ENCODE measurements at regions not wholly inside any gene's neighbourhood (a gene's known extent, or its start where the extent isn't known, plus 50 kb on each side); places are given as distances from the start of the nearest gene placed in this dataset.

DNA sequence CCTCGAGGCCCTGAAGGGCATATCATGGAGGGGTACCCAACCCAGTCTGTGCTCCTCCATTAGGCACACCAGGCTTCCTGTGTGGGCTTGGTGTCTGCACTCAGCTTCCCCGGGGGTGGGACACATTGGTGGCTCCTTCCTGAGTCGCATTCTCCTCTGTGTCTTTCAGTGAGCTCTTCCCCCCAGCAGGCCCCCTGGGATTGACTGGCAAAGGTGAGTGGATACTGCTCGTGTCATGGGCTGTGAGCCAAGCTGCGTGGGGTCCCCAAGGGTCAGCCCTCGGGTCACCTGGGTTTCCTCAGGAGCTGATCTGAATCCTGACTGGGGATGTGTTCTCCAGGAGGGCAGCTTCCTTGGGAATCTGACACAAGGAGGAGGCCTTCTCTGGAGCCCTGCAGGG lies 231.0 kb downstream of the SNRPN start:
- TF ChIP-seq, protein P1, sequence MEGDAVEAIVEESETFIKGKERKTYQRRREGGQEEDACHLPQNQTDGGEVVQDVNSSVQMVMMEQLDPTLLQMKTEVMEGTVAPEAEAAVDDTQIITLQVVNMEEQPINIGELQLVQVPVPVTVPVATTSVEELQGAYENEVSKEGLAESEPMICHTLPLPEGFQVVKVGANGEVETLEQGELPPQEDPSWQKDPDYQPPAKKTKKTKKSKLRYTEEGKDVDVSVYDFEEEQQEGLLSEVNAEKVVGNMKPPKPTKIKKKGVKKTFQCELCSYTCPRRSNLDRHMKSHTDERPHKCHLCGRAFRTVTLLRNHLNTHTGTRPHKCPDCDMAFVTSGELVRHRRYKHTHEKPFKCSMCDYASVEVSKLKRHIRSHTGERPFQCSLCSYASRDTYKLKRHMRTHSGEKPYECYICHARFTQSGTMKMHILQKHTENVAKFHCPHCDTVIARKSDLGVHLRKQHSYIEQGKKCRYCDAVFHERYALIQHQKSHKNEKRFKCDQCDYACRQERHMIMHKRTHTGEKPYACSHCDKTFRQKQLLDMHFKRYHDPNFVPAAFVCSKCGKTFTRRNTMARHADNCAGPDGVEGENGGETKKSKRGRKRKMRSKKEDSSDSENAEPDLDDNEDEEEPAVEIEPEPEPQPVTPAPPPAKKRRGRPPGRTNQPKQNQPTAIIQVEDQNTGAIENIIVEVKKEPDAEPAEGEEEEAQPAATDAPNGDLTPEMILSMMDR (IDR thresholded peaks at IDR 0.05): no peak
- TF ChIP-seq POLR2A (IDR thresholded peaks at IDR 0.05): no peak

All from vagina (tissue), 2 donors.